ENCODE measurements at regions not wholly inside any gene's neighbourhood (a gene's known extent, or its start where the extent isn't known, plus 50 kb on each side); places are given as distances from the start of the nearest gene placed in this dataset.

DNA sequence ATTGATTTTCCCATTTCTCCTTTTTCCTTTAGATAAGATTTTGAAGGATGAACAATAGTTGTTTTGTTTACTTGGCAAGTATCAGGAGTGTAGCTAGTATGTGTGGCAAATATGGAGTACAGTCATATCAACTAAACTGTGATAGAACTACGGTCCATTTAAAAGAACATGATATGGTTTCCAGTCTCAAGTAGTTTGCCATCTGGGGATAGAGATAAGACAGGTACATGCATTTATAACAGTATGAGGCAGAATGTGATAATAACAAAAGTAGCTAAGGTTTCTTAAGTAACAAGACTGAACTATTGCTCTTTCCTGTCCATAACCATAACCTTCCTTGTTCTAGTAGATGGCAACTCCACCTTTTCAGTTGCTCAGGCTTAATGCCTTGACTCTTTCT is 75.6 kb upstream of the TACR1 start:
- TF ChIP-seq, protein P1, sequence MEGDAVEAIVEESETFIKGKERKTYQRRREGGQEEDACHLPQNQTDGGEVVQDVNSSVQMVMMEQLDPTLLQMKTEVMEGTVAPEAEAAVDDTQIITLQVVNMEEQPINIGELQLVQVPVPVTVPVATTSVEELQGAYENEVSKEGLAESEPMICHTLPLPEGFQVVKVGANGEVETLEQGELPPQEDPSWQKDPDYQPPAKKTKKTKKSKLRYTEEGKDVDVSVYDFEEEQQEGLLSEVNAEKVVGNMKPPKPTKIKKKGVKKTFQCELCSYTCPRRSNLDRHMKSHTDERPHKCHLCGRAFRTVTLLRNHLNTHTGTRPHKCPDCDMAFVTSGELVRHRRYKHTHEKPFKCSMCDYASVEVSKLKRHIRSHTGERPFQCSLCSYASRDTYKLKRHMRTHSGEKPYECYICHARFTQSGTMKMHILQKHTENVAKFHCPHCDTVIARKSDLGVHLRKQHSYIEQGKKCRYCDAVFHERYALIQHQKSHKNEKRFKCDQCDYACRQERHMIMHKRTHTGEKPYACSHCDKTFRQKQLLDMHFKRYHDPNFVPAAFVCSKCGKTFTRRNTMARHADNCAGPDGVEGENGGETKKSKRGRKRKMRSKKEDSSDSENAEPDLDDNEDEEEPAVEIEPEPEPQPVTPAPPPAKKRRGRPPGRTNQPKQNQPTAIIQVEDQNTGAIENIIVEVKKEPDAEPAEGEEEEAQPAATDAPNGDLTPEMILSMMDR (IDR thresholded peaks at IDR 0.05), result no peak
- TF ChIP-seq POLR2AphosphoS5 (IDR thresholded peaks at IDR 0.05) (no peak), POLR2A (IDR thresholded peaks at IDR 0.05) (no peak)

Measured in sigmoid colon (tissue), 4 donors.